DMS153 (cell line): ENCODE measurements at regions not wholly inside any gene's neighbourhood (a gene's known extent, or its start where the extent isn't known, plus 50 kb on each side); places are given as distances from the start of the nearest gene placed in this dataset.

Experiments
- DNase-seq: peaks from one replicate; lab custom pipeline; 2025; lab: John Stamatoyannopoulos, UW

DNA sequence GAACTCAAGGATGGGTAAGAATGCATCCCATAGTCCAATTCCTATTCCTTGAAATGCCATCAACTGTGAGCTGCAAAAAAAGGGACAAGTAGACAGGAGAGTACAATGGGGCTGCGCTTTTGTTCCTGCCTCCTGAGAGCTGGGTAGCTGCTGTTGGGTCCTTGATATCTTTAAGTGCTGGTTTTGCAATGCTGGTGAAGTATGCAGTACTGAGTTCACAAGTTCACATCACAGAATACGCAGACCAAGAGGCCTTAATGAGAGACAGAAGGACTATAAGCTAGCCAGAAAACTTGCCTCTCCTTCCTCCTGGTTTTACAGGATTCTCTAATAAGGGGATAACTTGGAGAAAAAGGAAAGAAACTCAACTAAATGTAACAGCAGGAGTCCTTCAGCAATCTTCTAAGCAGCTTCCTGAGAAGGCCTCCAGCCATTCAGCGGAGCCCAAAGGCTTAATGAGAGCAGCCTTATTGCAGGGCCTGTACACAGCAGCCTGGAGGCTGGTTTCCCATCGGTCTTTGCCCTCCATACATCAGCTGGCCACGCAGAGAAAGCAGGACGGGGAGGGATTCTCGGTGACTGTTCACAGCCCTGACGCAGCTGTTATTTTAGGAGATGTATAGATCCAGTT lies 293.1 kb downstream of the CDCA7 start:
- no peak for DNase-seq

DNA sequence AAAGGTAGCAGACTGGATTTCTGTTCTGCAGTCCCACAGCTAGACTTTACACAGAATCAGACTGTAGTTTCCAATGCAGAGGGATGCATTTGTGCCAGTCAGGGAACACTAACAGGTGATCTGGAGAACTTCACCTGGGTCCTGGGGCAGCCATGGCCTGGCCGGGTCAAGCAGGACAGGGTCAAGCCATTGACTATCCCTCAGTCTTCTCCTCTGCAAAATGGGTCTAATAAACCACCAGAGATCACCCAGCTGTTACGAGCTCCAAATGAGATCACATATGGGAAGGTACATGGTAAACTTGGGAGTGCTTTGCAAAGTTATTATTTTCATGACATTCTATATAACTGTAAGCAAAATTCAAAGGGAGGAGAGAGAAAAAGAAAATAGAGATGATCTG lies 294.1 kb downstream of the CDCA7 start:
- no peak for DNase-seq

DNA sequence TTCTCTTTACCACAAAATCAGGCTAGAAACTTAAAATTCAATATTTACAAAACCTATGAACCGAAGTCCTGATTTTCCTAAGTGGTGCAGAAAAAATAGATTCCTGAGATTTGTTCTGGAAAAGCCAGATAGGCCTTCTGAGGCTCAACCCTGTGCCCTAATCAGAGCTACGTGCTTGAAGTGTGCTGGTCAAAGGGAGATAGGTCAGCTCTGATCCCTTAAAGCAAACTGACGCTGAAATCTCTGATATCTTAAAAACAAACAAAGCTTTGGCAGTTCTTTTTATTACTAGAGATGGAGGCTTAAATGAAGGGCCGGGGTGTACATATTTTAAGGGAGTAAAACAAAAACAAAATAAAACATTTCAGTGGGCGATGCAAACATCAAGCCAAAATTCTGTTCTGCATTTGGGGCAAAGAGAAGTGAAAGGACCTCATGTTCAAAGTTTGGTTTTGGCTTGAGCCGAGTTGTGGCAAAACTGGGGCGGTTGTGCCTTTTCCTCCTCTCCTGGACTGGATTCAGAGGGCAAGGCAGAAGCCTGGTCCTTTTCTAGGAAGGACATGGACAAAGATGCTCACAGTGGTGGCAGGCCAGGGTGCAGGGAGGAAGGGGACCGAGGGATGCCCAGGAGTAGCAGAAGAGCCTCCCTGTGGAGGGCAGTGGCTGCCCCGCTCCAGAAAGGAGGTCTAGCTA lies 295.0 kb downstream of the CDCA7 start:
- no peak for DNase-seq

DNA sequence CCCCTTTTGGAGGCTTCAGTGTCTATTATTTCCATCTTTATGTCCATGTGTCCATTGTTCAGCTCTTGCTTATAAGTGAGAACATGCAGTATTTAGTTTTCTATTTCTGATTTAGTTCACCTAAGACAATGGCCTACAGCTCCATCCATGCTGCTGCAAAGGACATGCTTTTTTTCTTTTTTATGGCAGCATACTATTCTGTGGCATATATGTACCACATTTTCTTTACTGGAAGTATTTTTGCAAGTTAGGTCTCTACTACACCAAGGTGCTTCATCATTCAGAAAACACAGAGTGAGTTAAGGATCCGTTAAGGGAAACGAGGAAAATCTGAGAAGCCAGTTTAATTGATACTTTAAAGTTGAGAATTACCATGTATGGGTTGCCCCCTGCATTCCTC lies 297.2 kb downstream of the CDCA7 start:
- no peak for DNase-seq

DNA sequence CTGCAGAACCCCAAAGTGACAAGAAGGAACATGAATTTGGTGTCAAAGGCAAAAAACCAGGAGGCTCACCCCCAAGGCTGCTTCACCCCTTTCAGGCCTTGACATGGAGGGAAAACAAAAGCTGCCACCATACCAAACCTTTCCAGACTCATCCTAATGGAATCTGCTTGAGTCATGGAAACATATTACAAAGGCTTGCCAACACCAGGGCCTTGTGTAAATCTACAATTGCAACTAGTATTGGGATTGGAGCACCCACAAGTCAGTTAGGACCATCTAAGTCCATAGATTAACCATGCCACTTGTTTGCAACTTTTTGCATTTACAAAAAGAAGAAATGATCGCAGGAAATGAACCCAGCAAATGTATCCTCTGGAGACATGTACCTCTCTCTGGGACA lies 297.6 kb downstream of the CDCA7 start:
- DNase-seq: peak; percentile 20

DNA sequence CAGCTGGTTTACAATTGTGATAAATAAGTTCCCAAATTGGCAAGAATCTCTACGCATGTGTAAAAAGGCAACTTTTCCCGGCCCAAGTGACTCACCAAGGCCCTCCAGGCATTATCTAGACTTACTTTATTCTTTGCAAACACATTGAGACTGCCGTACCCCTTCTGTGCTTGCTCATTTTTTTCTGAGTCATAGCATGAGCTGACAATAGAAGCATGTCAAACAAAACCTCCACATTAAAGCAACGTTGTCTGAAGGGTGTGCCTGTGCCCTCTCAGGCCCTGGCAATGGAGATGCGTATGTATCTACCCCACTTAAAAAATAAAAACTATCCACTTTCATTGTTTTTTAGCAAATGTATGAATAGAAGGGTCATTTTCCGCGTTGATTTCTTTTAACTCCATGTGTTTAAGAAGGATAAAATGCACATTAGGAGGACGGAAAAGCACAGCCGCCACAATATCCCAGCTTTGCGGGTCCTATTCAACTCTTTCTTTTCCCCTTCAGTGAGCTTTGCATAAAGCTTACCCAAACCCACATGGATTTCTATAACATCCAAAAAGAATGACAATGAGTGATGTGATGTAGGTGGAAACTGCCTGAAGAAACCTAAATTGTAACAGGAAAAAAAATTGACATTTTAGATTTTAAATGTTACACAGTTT lies 298.2 kb downstream of the CDCA7 start:
- peak; percentile 60 for DNase-seq

DNA sequence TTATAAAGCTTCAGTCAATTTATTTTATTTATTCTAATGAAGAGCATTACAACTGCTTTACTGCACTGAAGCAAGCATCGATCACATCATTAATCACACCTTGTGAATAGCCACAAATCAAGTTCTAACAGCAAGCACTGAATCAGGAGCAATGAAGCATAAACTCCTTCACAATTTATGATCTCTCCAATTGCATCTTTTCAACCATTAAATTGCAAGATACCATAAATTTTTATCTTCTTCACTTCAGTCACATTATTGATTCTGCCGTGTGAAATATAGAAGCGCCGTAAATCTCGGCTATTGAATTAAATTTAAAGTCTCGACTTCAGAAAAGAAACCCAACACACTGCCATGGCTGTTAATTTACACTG lies 298.7 kb downstream of the CDCA7 start:
- peak; percentile 5 for DNase-seq

DNA sequence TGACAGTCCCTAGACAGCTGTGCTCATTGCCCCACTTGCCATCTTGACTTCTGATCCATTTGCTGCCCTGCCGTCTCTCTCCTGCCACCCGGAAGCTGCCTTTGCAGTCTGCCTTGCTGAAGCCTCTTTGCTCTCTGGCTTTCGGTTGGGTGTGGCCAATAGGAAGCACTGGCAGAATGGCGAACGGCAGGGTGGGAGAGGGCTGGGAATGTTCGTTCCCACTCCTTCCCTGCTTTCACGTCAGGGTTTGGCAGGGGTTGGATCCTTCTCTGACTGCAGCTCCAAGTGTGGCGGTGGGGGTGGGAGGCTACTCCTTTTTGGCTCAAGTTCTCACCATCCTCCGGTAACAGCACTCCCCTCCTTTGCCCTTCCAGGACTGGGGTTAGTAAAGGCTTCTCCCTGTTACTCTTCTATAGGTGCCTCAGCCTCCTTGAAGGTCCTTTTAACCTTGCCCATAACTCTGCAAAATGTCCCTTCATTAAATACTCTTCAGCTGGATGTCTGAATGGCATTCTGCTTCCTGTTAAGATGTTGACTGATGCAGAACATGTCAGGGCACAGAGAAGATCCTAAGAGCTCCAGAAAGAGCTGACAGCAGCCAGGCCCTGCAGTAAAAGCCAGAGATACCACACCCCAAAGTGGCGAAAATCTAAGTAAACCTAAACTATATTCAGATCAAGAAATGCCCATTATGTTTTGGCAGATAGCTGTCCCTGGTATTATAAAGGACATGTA lies 299.7 kb downstream of the CDCA7 start:
- DNase-seq: peak; percentile 35

DNA sequence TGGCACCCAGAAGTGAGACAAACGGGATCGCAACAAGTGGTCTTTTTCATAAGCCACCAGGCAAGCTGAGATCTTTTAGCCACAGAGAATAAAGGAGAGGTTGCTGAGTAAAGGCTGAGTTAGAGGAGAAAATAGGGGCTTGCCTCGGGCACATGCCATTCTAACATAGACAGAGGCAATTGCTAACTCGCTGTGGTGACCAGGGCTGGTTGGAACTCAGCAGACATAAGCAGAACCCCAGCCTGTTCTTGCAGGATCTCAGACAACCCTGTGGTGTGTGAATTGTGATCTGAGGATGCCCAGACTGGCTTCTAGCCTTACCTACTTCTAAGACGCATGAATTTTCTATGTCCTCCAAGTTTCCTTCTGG lies 300.2 kb downstream of the CDCA7 start:
- DNase-seq: no peak

DNA sequence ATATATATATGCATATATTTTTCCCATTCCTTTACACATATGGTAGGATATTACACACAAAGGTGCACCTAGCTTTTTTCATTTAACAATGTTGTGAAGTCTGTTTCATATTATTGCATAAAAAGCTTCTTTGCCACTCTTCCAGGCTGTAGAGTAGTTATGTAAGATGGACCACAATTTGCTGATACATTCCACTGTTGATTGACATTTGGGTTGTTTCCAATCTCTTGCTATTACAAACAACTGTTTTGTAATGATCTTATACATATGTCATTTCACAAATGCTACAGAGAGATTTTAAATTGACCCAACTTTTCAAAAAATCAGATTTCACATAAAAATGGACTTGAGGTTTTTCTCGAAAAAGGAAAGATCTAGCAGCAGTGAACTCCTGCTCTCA lies 301.4 kb downstream of the CDCA7 start:
- DNase-seq: no peak

DNA sequence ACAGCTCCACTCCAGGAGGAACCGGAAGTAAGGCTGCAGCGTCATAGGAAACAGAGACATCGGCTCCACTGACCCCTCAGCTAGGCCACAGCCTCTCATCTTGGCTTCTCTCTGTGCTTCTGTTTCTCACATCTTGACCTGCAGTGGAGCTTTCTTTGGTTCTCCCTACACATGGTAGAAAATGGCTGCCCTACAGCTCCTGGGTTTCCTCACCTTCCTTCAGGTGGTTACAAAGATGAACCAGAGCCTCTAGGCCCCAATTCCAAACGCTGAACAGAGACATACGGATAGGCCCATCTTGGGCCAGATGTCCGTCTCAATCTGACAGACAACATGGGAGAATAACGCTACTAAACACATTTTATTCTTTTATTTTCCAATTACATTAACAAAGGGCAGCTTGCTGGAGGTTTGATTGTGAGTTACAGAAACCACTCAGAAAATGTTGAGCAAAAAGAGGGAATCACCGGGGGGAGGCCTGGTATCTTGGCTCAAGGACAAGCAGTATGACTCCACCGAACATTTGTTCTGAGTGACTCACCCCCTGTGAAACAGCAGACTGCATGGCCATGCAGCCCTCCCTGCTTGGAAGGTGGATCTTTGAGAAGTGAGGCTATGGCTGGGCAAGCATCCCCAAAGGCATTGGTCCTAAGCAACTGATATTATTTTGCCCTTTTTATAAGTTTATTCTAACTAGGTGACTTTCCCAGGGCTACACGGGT lies 303.5 kb downstream of the CDCA7 start:
- DNase-seq: no peak

DNA sequence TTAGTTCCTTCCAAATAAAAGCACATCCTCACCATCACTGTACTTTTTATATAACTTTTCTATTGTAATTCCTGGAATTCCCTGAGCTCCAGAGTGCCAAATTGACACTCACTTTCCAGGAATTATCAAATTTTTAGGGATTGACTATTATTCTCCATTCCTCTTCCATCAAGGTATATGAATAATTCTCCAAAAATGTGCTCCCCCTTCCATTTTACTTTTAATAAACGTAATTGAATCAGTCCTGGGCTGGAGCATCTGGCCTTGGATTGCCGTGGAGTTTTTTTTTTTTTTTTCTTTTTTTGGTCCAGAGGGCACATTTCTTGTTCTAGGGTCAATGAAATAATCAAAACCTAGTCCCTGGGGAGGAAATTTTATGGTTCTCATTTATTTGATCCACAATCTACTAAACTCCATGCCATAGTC lies 304.3 kb downstream of the CDCA7 start:
- no peak for DNase-seq

DNA sequence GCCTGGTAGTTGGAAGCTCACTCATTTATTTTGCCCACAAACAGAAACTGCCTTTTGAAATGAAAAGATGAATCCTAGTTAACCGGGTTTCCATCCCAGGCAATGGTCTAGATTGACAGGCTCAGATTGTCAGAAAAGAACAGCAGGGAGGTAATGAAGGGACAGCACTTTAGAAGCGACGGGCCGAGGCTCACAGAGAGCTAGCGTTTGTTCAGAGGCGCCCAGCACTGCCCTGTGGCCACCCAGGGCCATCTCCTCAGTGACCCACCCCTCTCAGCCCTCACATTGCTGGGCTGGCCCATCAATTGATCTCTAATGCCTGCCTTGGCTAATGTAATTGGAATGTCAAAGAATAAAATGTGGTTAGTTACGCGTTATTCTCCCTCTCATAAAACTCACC lies 304.8 kb downstream of the CDCA7 start:
- DNase-seq: no peak

DNA sequence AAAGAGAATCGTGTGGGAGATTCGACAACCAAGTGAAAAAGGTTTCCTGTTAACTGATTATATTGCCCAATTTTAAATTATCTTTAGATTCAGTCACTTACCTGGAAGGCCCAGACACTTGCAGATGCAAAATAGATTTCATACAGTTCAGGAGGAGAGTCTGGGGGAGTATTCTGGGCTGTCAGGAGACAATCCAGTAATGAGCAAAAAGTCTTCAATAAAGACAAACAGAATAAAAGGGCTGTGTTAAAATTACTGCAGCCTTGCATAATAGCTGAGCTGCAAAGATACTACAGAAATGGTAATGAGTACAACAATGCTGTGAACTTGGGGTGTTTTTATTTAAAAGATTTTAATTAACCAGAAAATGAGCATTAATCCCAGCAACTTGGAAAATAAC lies 303.6 kb downstream of the SP3 start:
- no peak for DNase-seq

DNA sequence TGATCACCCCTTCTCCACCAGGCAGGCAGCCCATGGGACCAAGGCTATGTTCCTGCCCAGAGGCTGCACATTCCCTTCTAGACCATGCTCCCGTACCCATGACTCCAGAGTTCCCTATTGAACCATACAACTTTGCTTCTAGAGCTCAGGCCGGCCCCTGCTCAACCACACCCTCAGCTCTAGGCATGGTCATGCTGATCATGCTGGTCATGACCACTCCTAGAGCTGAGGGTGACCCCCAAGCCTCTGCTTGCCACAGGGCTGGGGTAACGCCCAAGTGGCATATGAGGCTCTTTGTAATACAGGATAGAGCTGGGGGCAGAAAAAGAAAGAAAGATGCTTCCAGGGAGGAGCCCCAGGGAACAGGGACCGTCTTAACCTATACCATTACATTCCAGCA lies 301.8 kb downstream of the SP3 start:
- no peak for DNase-seq

DNA sequence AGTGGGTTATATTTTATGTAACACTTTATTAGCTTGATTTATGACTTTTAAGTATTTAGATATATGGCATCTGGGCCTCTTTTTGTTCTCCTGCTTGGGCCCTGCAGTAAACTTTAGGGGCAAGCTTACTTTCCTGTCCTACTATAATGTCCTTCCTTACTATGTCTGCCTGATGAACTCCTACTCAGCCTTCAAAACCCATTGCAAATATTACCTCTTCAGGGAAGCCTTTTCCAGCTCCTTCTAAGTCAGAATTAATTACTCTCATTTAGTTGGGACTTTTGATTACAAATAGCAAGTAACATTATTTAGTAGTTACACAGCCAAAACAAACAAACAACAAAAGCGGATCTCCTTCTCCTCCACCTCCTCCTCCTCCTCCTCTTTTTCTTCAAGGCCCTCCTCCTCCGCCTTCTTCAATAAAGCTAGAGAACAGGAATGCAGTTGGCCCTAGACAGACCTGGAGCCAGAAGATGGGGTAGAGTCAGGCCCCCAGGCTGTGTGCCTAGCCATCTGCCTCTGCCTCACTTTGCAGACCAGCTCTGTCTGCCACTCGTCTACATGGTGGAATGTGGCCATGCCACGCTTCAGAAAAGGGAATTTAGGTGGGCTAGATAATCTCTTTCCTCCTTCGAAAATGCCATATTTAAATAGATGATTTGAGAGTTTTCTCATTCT lies 301.2 kb downstream of the SP3 start:
- no peak for DNase-seq

DNA sequence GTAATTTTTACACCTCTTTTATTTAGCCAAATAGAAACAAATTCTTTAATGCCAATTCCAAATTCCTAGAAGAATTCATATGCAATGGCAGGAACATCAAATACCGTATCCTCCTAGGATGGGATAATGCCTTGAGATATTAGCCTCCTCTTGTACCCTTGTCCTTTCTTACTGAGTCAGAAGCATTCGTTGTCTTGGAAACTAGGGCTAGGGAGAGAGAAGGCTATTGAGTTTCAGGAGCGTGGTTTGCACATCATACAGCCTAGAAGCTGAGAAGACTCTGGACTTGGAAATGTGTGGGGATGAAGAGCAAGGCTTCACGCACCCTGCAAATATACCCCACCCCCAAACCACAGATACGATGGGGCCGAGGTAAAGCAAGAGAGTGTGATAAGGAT lies 300.7 kb downstream of the SP3 start:
- DNase-seq: no peak

DNA sequence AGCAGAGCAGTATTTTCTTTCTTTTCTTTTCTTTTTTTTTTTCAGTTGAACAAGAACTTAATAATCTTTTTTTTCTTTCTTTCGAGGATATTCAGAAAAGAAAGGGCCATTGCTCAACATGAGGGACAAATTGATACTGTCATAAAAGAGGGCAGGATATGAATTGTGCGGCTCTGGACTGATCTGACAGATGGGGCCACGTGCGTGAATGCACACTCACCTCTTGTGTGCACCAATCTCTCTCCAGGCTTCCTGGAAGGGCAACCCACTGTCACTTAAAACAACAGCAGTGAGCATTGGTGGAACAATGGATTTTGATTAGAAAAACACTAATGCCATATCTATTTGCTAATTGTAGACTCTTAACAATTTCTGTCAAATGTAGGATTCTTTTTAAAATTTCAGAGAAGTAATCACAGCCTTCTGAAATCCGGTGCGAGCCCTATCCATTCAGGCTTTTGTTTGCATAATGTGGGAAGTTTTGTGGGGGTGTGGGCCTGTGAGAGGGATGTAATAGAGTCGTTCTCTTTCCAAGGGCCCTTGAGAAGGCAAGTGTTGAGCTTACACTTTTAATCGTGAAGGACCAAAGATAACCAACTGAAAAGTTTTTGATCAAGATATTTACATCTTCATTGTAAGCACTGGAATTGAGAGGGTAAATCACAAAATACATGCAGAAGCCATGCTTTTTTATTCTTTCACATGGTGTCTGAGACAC lies 298.8 kb downstream of the SP3 start:
- no peak for DNase-seq

DNA sequence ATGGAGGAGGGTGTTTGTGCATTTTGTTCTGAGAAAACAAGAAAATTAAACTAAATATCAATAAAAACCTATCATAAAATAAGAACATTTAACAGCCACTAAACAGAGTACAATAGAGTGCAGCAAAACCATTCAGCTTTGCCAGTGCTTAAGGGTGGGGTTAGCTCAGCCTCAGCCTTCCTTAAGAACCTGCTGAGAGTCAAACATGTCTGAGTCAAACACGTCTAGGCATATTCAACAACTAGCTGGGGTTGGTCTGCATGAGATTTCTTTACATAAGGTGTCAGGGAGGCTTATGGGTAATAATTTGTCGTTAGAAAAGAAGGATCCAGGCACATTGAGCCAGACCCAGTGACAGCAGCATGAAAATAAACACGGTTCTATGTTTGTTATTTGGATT lies 298.2 kb downstream of the SP3 start:
- DNase-seq: no peak

DNA sequence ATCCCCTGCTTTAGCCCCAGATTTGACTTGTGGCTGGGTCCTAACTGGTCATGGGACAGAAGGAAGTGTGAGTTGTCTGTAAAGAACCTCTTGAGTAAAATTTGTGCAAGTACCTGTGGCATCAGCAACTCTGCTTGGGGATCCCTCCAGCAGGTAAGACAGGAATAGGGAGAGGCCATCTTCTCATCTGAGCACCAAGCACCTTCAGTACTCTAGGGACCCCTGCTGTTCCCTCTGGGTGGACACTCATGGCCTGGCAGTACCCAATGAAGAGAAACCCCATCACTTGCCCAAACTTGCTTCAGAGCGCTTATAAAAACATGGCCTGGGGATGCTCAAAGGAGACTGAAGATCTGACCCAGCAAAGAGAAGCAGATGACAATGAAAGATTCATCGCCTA lies 297.8 kb downstream of the SP3 start:
- DNase-seq: peak; percentile 4

DNA sequence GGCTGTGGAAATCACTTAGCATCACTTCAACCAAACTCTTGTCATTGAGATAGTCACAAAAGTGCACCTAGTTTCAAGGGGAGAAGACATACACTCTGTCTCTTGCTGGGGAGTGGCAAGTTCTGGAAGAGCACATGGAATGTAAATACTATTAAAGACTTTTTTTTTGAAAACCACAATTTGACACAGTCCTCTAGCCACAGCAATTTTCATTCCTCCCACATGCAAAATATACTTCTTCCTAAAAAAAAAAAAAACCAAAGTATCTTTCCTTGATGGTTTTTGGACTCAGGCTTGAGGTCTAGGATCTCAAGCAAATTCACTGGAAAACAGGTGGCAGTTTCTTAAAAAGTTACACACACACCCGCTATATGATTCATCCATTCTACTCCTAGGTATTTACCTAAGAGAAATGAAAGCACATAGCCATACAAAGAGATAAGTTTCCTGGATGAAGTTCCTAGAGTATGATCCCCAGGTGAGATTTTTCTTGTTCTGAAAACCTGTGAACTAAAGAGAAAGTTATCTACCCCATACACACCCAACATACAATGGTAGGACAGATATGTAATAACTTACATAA lies 295.8 kb downstream of the SP3 start:
- no peak for DNase-seq
